ENCODE measurements at regions not wholly inside any gene's neighbourhood (a gene's known extent, or its start where the extent isn't known, plus 50 kb on each side); places are given as distances from the start of the nearest gene placed in this dataset.

- no TSS peak for BruUV-seq (replicated peaks)
- no peaks in the 10 kb centered on the region for H3K79me2 ChIP-seq (ENCODE audit: control insufficient read depth, insufficient read depth, low read length)
These were observed 1670.1 kb upstream of the CDH9 start for GRCh38 chr5:28708472-28708871.

GRCh38 chr5:28707706-28708105, 1669.3 kb upstream of the CDH9 start:
- no peaks in the 10 kb centered on the region for H3K79me2 ChIP-seq (ENCODE audit: control insufficient read depth, insufficient read depth, low read length)
- TF ChIP-seq GATA2 (IDR thresholded peaks at IDR 0.05; ENCODE audit: insufficient read depth, insufficient read length, low read depth, low read length): no peak
- TF ChIP-seq POLR2A (IDR thresholded peaks at IDR 0.05; ENCODE audit: low read depth, low read length): no peak
- no peak for TF ChIP-seq FOS (IDR thresholded peaks at IDR 0.05; ENCODE audit: borderline replicate concordance, insufficient read depth, low read length)
- no peak for TF ChIP-seq MAX (IDR thresholded peaks at IDR 0.05; ENCODE audit: insufficient read depth, insufficient read length)
- no peak for TF ChIP-seq CTCF (IDR thresholded peaks at IDR 0.05; ENCODE audit: extremely low read depth in 1 of 2, insufficient read depth in 1 of 2, low read depth in 1 of 2, low read length in 2 of 2)
- no peak for TF ChIP-seq POLR2AphosphoS5 (IDR thresholded peaks at IDR 0.05; ENCODE audit: insufficient read depth, low read depth, low read length)
- TF ChIP-seq EZH2 (IDR thresholded peaks at IDR 0.05; ENCODE audit: borderline replicate concordance, low read depth, low read length, severe bottlenecking): no peak
- TF ChIP-seq JUN (IDR thresholded peaks at IDR 0.05; ENCODE audit: borderline replicate concordance, insufficient read depth, insufficient read length, low read depth): no peak
- TF ChIP-seq MYC (IDR thresholded peaks at IDR 0.05; ENCODE audit: low read depth, low read length): no peak
- no peaks in the 10 kb centered on the region for H3K27me3 ChIP-seq (ENCODE audit: control insufficient read depth in 2 of 2, insufficient read depth in 2 of 2, low read length in 2 of 2)
- no TSS peak for BruUV-seq (replicated peaks)
- no peak overlapping the region for H3K4me3 ChIP-seq (replicated peaks in 1 of 3; ENCODE audit: insufficient read depth in 1 of 3, low read depth in 1 of 3, low read length in 3 of 3)
- H3K9me1 ChIP-seq (replicated peaks; ENCODE audit: control insufficient read depth, extremely low read depth, insufficient read depth, low read length): no peaks in the 10 kb centered on the region
- no peak overlapping the region for H2AFZ ChIP-seq (ENCODE audit: low read depth, low read length)
- no peak for FAIRE-seq
- no peak overlapping the region for H3K9ac ChIP-seq (replicated peaks; ENCODE audit: extremely low read depth, insufficient read depth, low read length)
- no peaks in the 10 kb centered on the region for H4K20me1 ChIP-seq (replicated peaks; ENCODE audit: control insufficient read depth, extremely low read depth, insufficient read depth, low read length)
- no peaks in the 10 kb centered on the region for H3K36me3 ChIP-seq (ENCODE audit: control insufficient read depth in 2 of 2, extremely low read depth in 1 of 2, insufficient read depth in 2 of 2, low read length in 2 of 2)
- intact Hi-C loops (cut with micrococcal nuclease): no loop called here
- CTCF ChIA-PET: no interaction called here
- no peak overlapping the region for H3K4me2 ChIP-seq (ENCODE audit: insufficient read depth, low read length)
- no peaks in the 10 kb centered on the region for H3K4me1 ChIP-seq (ENCODE audit: control insufficient read depth, extremely low read depth, insufficient read depth, low read length)
- DNase-seq (ENCODE audit: low read depth, low spot score): no peak
- no peaks in the 10 kb centered on the region for H3K9me3 ChIP-seq (replicated peaks; ENCODE audit: control insufficient read depth, insufficient read depth, low read length)
- POLR2A ChIA-PET: no interaction called here
- no peak overlapping the region for H3K27ac ChIP-seq (ENCODE audit: insufficient read depth, low read depth, low read length)
- dilution Hi-C loops (cut with MboI; ENCODE audit: extremely low pct_ligation_motif_present, low sequenced_read_pairs): no loop called here

More at GRCh38 chr5:28708472-28708871, 1670.1 kb upstream of the CDH9 start:
- Histone ChIP-seq H4K20me1 (replicated peaks; ENCODE audit: control insufficient read depth, extremely low read depth, insufficient read depth, low read length) (no peaks in the 10 kb centered on the region), H3K9ac (replicated peaks; ENCODE audit: extremely low read depth, insufficient read depth, low read length) (no peak overlapping the region), H3K4me2 (ENCODE audit: insufficient read depth, low read length) (no peak overlapping the region), H3K9me1 (replicated peaks; ENCODE audit: control insufficient read depth, extremely low read depth, insufficient read depth, low read length) (no peaks in the 10 kb centered on the region), H3K36me3 (ENCODE audit: control insufficient read depth in 2 of 2, extremely low read depth in 1 of 2, insufficient read depth in 2 of 2, low read length in 2 of 2) (no peaks in the 10 kb centered on the region), H3K4me3 (replicated peaks in 1 of 3; ENCODE audit: insufficient read depth in 1 of 3, low read depth in 1 of 3, low read length in 3 of 3) (no peak overlapping the region), H3K27ac (ENCODE audit: insufficient read depth, low read depth, low read length) (no peak overlapping the region), H3K9me3 (replicated peaks; ENCODE audit: control insufficient read depth, insufficient read depth, low read length) (no peaks in the 10 kb centered on the region), H2AFZ (ENCODE audit: low read depth, low read length) (no peak overlapping the region), H3K27me3 (ENCODE audit: control insufficient read depth in 2 of 2, insufficient read depth in 2 of 2, low read length in 2 of 2) (no peaks in the 10 kb centered on the region), H3K4me1 (ENCODE audit: control insufficient read depth, extremely low read depth, insufficient read depth, low read length) (no peaks in the 10 kb centered on the region)
- FAIRE-seq: no peak
- intact Hi-C loops (cut with micrococcal nuclease): no loop called here
- no peak for DNase-seq (ENCODE audit: low read depth, low spot score)
- POLR2A ChIA-PET: no interaction called here
- CTCF ChIA-PET: no interaction called here
- dilution Hi-C loops (cut with MboI; ENCODE audit: extremely low pct_ligation_motif_present, low sequenced_read_pairs): no loop called here
- TF ChIP-seq FOS (IDR thresholded peaks at IDR 0.05; ENCODE audit: borderline replicate concordance, insufficient read depth, low read length): no peak

Measured in endothelial cell of umbilical vein (primary cell).